NCI-H526 (cell line): ENCODE measurements at regions not wholly inside any gene's neighbourhood (a gene's known extent, or its start where the extent isn't known, plus 50 kb on each side); places are given as distances from the start of the nearest gene placed in this dataset.

Experiments used
- DNase-seq, 2 experiments: peaks; one replicate each; lab custom pipeline; 2025; lab: John Stamatoyannopoulos, UW

DNA sequence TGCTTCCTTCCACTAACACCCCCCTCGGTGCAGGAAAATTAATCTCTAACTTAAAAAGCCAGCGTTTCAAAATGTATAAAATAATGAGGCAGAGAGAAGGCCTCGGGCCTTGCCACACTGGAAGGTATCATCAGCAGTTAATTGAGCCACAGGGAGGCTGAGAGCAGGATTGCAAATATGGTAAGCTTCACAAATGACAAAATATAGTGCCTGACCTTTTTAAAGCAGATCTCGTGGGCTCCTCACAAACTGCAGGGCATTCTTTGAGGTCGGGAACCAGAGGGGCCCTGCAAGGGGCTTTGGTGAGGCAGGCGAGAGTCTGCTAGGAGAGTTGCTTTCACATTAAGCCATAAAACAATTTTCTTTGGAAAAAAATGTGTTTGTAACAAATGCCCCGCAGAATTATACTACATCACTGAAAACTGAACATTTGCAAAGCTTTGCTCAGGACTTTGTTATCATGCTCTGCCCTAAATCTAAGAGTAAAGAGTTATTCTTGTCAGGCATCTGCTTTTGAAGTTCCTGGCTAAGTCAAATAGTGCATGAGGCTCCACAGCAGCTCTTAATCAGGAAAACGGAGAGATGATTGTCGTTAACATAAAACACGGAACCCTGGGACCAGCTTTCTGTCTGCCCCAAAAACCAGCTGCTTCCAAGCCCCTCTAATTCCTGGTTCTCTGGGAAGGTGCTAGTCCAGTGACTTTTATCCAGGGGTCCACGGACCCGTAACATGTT, 61.4 kb upstream of the SYT13 start:
- DNase-seq = no peak

DNA sequence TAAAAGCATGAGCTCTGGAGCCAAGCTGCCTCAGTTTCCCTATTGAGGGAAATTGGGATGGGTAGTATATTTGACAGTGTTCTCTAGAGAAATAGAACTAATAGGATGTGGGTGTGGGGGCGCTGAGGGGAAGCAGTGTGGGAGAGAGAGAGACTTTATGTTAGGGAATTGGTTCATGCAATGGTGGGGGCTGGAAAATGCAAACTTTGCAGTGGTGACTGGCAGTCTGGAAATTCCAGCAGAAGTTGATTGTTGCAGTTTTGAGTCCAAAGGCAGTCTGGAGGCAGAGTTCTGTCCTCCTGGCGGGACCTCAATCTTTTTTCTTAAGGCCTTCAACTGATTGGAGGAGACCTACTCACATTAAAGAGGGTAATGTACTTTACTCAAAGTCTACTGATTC, 59.4 kb upstream of the SYT13 start:
- DNase-seq = no peak

DNA sequence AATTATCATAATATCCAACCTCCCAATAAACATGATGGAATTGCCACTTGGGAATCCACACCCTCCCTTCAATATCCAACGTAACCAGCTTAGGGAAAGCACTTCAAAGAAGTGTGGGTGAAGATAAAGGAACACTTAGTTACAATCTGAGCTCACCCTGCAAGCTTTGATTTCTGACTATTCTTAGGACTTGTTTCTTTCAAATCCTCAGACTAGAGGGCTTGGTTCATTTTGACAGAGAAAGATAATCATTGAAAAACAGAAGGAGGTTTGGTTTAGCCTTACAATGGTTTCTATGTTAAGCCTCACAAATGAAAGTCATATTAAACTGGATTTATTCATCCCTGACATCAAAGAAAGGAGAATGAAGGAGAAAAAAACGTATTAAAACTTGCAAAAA, 57.9 kb upstream of the SYT13 start:
- DNase-seq = no peak

DNA sequence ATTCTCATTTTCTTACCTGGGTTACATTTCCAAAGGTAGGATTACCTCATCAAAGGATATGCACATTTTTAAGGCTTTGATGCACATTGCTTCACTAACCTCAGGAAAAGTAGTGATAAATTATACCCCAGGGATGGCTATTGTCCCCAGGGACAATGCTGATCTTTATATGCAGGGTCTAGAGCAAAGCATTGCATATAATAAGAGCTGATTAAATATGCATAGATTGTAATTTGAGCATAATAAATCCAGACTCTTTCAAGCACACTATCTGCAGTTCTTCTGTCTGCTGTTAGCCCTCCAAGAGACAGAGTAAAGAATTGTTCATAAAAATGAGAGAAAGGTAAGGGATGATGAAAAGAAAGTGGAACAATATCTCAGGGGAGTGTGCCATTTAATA, 57.3 kb upstream of the SYT13 start:
- DNase-seq = peak; percentile 65 to 90

DNA sequence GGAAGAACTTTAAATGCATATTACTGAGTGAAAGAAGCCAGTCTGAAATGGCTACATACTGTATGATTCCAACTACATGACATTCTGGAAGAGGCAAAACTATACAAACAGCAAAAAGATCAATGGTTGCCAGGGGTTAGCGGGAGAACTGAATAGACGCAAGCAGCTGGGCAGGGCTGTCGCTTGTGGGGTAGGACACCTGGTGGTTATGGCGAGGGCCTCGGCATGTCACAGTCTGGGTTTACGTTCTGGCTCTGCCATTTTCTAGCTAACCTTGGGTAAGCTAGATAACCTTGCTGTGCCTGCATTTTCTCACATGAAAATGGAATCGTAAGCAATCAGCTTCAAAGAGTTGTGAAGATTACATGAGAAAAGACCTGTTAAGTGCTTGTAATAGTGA, 55.2 kb upstream of the SYT13 start:
- peak in 1 of 2 experiments; percentile 62 for DNase-seq

DNA sequence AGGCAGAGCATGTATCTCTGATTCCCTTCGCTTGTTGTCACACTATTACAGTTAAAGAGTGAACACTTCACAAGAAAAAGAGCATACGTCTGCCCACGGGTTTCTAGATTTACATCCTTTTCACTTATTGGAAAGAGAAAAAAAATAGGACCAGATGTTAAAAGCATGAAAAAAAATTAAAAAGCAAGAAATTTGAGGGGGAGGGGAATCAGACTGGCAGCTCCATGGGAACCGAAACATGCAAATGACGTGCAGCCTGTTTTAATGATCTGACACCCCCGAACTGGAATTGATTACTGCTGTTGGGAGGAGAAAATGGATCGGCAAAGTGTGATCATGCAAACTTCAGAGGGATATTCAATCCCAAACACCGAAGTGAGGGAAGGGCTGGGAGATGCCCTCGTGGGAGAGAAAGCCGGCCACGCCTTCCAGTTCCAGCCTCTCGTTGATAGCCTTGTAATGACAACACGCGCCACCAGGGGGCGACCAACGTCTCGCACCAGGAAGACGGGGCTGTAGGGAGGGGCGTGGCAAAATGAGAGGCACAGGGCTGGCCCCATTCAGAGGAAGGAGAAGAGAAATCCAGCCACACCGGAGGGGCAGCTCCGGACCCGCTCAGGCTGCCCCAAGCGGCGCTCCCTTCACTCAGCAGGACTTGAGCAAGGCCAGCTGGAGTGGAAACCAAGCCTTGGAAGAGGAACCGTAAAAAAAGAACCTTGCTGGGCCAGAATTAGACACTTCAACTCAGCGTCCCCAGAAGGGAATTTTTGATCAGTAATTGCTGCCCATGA, 53.8 kb upstream of the SYT13 start:
- peak; percentile 93 to 98 for DNase-seq

DNA sequence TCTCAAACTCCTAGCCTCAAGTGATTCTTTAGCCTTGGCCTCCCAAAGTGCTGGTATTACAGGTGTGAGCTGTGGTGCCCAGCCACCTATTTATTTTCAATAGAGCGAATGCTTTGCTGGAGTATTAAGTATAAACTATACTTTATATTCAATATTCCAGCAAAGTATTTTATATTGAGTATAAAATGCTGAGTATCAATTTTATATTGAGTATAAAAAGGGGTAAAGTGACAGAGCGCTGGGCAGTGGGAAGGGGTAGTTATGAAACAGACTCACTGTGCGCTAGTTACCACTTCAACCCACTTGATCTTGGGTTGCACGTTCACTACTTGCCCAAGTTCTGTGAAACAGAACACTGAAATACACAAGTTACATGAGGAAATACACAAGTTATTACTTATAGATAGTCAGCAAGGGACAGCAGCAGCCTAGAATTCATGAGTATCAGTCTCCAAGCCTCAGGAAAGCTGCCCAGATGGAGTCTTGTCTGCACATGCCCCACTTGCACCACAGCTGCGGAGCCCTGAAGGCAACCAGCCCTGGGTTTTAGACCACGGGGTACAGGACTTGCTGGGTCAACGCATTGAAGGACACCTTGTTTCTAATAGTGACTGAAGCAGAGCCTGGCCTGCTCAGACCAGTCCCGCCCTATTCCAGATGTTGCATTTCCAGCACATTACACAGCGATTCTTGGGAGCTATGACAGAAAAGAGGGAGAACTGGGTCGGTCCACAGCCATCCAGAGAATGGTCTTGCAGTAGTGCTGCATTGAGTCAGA, 51.6 kb upstream of the SYT13 start:
- DNase-seq = no peak

DNA sequence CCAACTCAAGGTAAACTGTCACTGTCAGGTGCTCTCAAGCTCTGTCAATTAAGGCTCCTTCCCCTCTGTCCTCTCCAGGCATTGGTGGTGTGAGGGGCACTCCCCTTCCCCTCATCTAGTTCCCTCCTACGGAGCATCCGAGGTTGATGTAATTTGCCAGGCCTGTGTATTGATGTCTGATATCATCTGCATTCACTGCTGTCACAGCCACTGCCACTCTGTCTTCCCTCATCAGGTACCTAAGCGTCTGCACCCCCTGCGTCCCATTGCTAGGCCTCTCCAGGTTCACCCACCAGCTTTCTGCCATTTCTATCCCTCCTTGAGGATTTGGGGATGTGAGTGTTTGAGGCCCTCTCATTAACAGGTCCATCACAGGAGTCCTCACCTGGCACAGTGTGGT, 50.0 kb upstream of the SYT13 start:
- no peak for DNase-seq
